ENCODE measurements at regions not wholly inside any gene's neighbourhood (a gene's known extent, or its start where the extent isn't known, plus 50 kb on each side); places are given as distances from the start of the nearest gene placed in this dataset.

GRCh38 chr5:149441986-149442385, 62.9 kb upstream of the IL17B start:
- DNase-seq, result no peak

- DNase-seq, result no peak
These were observed 62.2 kb upstream of the IL17B start for GRCh38 chr5:149441194-149441753.

- DNase-seq, result no peak
These were observed 60.9 kb upstream of the IL17B start for GRCh38 chr5:149439899-149440542.

- no peak for DNase-seq
These were observed 59.6 kb upstream of the IL17B start for GRCh38 chr5:149438711-149439132.

GRCh38 chr5:149438281-149438680, 59.2 kb upstream of the IL17B start:
- DNase-seq, result no peak

- DNase-seq, result no peak
These were observed 58.4 kb upstream of the IL17B start for GRCh38 chr5:149437391-149438040.

- no peak for DNase-seq
These were observed 56.6 kb upstream of the IL17B start for GRCh38 chr5:149435660-149436059.

GRCh38 chr5:149435015-149435376, 55.9 kb upstream of the IL17B start:
- DNase-seq, result no peak

GRCh38 chr5:149434162-149435014, 55.3 kb upstream of the IL17B start:
- DNase-seq, result peak in 5 of 6 experiments; percentile 11 to 62 (median 25)

GRCh38 chr5:149433524-149434131, 54.5 kb upstream of the IL17B start:
- DNase-seq, result no peak

GRCh38 chr5:149432911-149433401, 53.9 kb upstream of the IL17B start:
- no peak for DNase-seq

- DNase-seq, result no peak
These were observed 53.3 kb upstream of the IL17B start for GRCh38 chr5:149432376-149432775.

GRCh38 chr5:149429839-149430721, 51.0 kb upstream of the IL17B start:
- DNase-seq, result no peak
